ENCODE measurements at regions not wholly inside any gene's neighbourhood (a gene's known extent, or its start where the extent isn't known, plus 50 kb on each side); places are given as distances from the start of the nearest gene placed in this dataset.

- ChIA-PET POLR2A (no interaction called here), CTCF (no interaction called here)
- no TSS peak for BruUV-seq (replicated peaks)
Observed at GRCh38 chr13:47396915-47397314, 500.1 kb upstream of the HTR2A start.

More at GRCh38 chr13:47396915-47397314, 500.1 kb upstream of the HTR2A start:
- Histone ChIP-seq H3K9ac (replicated peaks; ENCODE audit: extremely low read depth, insufficient read depth, low read length) (no peak overlapping the region), H3K4me1 (ENCODE audit: control insufficient read depth, extremely low read depth, insufficient read depth, low read length) (no peaks in the 10 kb centered on the region), H3K9me3 (replicated peaks; ENCODE audit: control insufficient read depth, insufficient read depth, low read length) (peaks cover 4% of the 10 kb centered on the region), H3K27me3 (ENCODE audit: control insufficient read depth in 2 of 2, insufficient read depth in 2 of 2, low read length in 2 of 2) (no peaks in the 10 kb centered on the region), H3K79me2 (ENCODE audit: control insufficient read depth, insufficient read depth, low read length) (no peaks in the 10 kb centered on the region), H4K20me1 (replicated peaks; ENCODE audit: control insufficient read depth, extremely low read depth, insufficient read depth, low read length) (no peaks in the 10 kb centered on the region), H3K9me1 (replicated peaks; ENCODE audit: control insufficient read depth, extremely low read depth, insufficient read depth, low read length) (no peaks in the 10 kb centered on the region), H3K4me2 (ENCODE audit: insufficient read depth, low read length) (no peak overlapping the region), H2AFZ (ENCODE audit: low read depth, low read length) (no peak overlapping the region), H3K4me3 (replicated peaks in 1 of 3; ENCODE audit: insufficient read depth in 1 of 3, low read depth in 1 of 3, low read length in 3 of 3) (no peak overlapping the region), H3K36me3 (ENCODE audit: control insufficient read depth in 2 of 2, extremely low read depth in 1 of 2, insufficient read depth in 2 of 2, low read length in 2 of 2) (no peaks in the 10 kb centered on the region), H3K27ac (ENCODE audit: insufficient read depth, low read depth, low read length) (no peak overlapping the region)
- TF ChIP-seq POLR2AphosphoS5 (IDR thresholded peaks at IDR 0.05; ENCODE audit: insufficient read depth, low read depth, low read length) (no peak), CTCF (IDR thresholded peaks at IDR 0.05; ENCODE audit: extremely low read depth in 1 of 2, insufficient read depth in 1 of 2, low read depth in 1 of 2, low read length in 2 of 2) (no peak), GATA2 (IDR thresholded peaks at IDR 0.05; ENCODE audit: insufficient read depth, insufficient read length, low read depth, low read length) (no peak), EZH2 (IDR thresholded peaks at IDR 0.05; ENCODE audit: borderline replicate concordance, low read depth, low read length, severe bottlenecking) (no peak), MYC (IDR thresholded peaks at IDR 0.05; ENCODE audit: low read depth, low read length) (no peak), JUN (IDR thresholded peaks at IDR 0.05; ENCODE audit: borderline replicate concordance, insufficient read depth, insufficient read length, low read depth) (no peak), POLR2A (IDR thresholded peaks at IDR 0.05; ENCODE audit: low read depth, low read length) (no peak), FOS (IDR thresholded peaks at IDR 0.05; ENCODE audit: borderline replicate concordance, insufficient read depth, low read length) (no peak)
- intact Hi-C loops (cut with micrococcal nuclease) (no loop called here), dilution Hi-C loops (cut with MboI; ENCODE audit: extremely low pct_ligation_motif_present, low sequenced_read_pairs) (no loop called here)
- DNase-seq (ENCODE audit: low read depth, low spot score) (no peak), FAIRE-seq (no peak)
